ENCODE measurements at regions not wholly inside any gene's neighbourhood (a gene's known extent, or its start where the extent isn't known, plus 50 kb on each side); places are given as distances from the start of the nearest gene placed in this dataset.

GRCh38 chrX:16444353-16444752 is 205.6 kb upstream of the S100G start:
- Histone ChIP-seq H3K27me3 (peaks cover 0 to 17% (median 0%) of the 10 kb centered on the region in 9 donors), H3K4me1 (no peaks in the 10 kb centered on the region), H3K36me3 (no peaks in the 10 kb centered on the region), H3K4me3 (no peak overlapping the region), H3K27ac (no peak overlapping the region), H3K9me3 (no peaks in the 10 kb centered on the region)
- intact Hi-C loops (cut with DNase I): loop anchor here in 1 of 10 donors (5.0 to 10.0 kb wide), 2 partner anchors 512 to 750 kb away; no protein-coding TSS in a partner anchor
- DNase-seq: no peak
- TF ChIP-seq CTCF (IDR thresholded peaks at IDR 0.05) (no peak), POLR2A (IDR thresholded peaks at IDR 0.05) (no peak)
- 76 to 83% (median 81%) methylated on average over 7 of the region's 7 CpGs for WGBS, 4 donors
- no peak for ATAC-seq

- ATAC-seq (peak in 1 of 4 donors; percentile 49), DNase-seq (no peak)
- Histone ChIP-seq H3K27me3 (peaks cover 0 to 17% (median 0%) of the 10 kb centered on the region in 9 donors), H3K9me3 (no peaks in the 10 kb centered on the region), H3K36me3 (no peaks in the 10 kb centered on the region), H3K4me3 (no peak overlapping the region), H3K4me1 (no peaks in the 10 kb centered on the region), H3K27ac (no peak overlapping the region)
- TF ChIP-seq CTCF (IDR thresholded peaks at IDR 0.05) (peak; percentile 35 to 69 (median 52)), POLR2A (IDR thresholded peaks at IDR 0.05) (no peak)
- intact Hi-C loops (cut with DNase I): loop anchor here in 1 of 10 donors (10.0 kb wide), 1 partner anchor 750 kb away; no protein-coding TSS in a partner anchor
- WGBS, 4 donors: 34 to 49% (median 41%) methylated on average over 6 of the region's 6 CpGs
These were observed 204.7 kb upstream of the S100G start for GRCh38 chrX:16445166-16445752.

GRCh38 chrX:16451334-16451733 is 198.6 kb upstream of the S100G start:
- Histone ChIP-seq H3K27me3 (peaks cover 0 to 10% (median 0%) of the 10 kb centered on the region in 9 donors), H3K36me3 (no peaks in the 10 kb centered on the region), H3K27ac (no peak overlapping the region), H3K9me3 (no peaks in the 10 kb centered on the region), H3K4me3 (no peak overlapping the region), H3K4me1 (no peaks in the 10 kb centered on the region)
- TF ChIP-seq POLR2A (IDR thresholded peaks at IDR 0.05): no peak
- no peak for TF ChIP-seq CTCF (IDR thresholded peaks at IDR 0.05)
- intact Hi-C loops (cut with DNase I): no loop called here
- DNase-seq (no peak), ATAC-seq (no peak)
- 87 to 94% (median 90%) methylated on average over 4 of the region's 4 CpGs for WGBS, 4 donors

- WGBS, 4 donors: 44 to 69% (median 53%) methylated on average over 1 of the region's 1 CpG
These were observed 195.0 kb upstream of the S100G start for GRCh38 chrX:16454926-16455325.

GRCh38 chrX:16457239-16457638 is 192.7 kb upstream of the S100G start:
- intact Hi-C loops (cut with DNase I): no loop called here
- peaks cover 0 to 7% (median 0%) of the 10 kb centered on the region in 9 donors for H3K27me3 ChIP-seq
- no peaks in the 10 kb centered on the region for H3K4me1 ChIP-seq
- H3K9me3 ChIP-seq: no peaks in the 10 kb centered on the region
- no peak overlapping the region for H3K27ac ChIP-seq
- no peak for TF ChIP-seq CTCF (IDR thresholded peaks at IDR 0.05)
- no peak for TF ChIP-seq POLR2A (IDR thresholded peaks at IDR 0.05)
- 68 to 86% (median 70%) methylated on average over 1 of the region's 1 CpG for WGBS, 4 donors
- no peak overlapping the region for H3K4me3 ChIP-seq
- ATAC-seq: no peak
- no peak for DNase-seq
- H3K36me3 ChIP-seq: no peaks in the 10 kb centered on the region

More at GRCh38 chrX:16454926-16455325, 195.0 kb upstream of the S100G start:
- intact Hi-C loops (cut with DNase I): no loop called here
- no peaks in the 10 kb centered on the region for H3K4me1 ChIP-seq
- H3K9me3 ChIP-seq: no peaks in the 10 kb centered on the region
- H3K36me3 ChIP-seq: no peaks in the 10 kb centered on the region
- DNase-seq (no peak), ATAC-seq (no peak)
- H3K27me3 ChIP-seq: peaks cover 0 to 7% (median 0%) of the 10 kb centered on the region in 9 donors
- no peak for TF ChIP-seq POLR2A (IDR thresholded peaks at IDR 0.05)
- no peak overlapping the region for H3K4me3 ChIP-seq
- H3K27ac ChIP-seq: no peak overlapping the region

Data from heart left ventricle (tissue), 16 donors.